GM23338 (cell line): ENCODE measurements at regions not wholly inside any gene's neighbourhood (a gene's known extent, or its start where the extent isn't known, plus 50 kb on each side); places are given as distances from the start of the nearest gene placed in this dataset.

Experiments
- ATAC-seq: fragments of 200-7000 bp; cut with Tn5 transposase; 3 replicates; pipeline ENCODE4 v1.9.1; 2020
- DNase-seq: peaks from one replicate; pipeline ENCODE4 v3.0.0-alpha.2; 2015; ENCODE audit warnings: low spot score
- H2AFZ ChIP-seq: fragments of 200-600 bp; sonication (generic); 2 replicates; pipeline ENCODE4 v1.8.0; 2016; ENCODE audit warnings: antibody characterized with exemption, mild to moderate bottlenecking, moderate library complexity
- H3F3A ChIP-seq: fragments of 200-600 bp; sonication (generic); replicated peaks from 2 replicates; pipeline ENCODE4 v1.8.0; 2017; ENCODE audit warnings: antibody characterized with exemption, mixed run types, low read depth
- H3K27ac ChIP-seq: fragments of 200-600 bp; sonication (generic); 2 replicates; pipeline ENCODE4 v1.6.1; 2016; ENCODE audit warnings: low read depth
- H3K27me3 ChIP-seq: fragments of 200-600 bp; sonication (generic); 2 replicates; pipeline ENCODE4 v1.8.0; 2016; ENCODE audit warnings: mild to moderate bottlenecking, mixed run types, moderate library complexity; ENCODE audit not compliant: insufficient read depth
- H3K36me3 ChIP-seq: fragments of 200-600 bp; sonication (generic); 2 replicates; pipeline ENCODE4 v1.8.0; 2016; ENCODE audit warnings: mild to moderate bottlenecking; ENCODE audit not compliant: insufficient read depth
- H3K4me1 ChIP-seq: fragments of 200-600 bp; sonication (generic); 2 replicates; pipeline ENCODE4 v1.8.0; 2016; ENCODE audit warnings: mild to moderate bottlenecking, moderate library complexity; ENCODE audit not compliant: insufficient read depth
- H3K4me2 ChIP-seq: fragments of 200-600 bp; sonication (generic); 2 replicates; pipeline ENCODE4 v1.7.1; 2017; ENCODE audit warnings: mixed run types
- H3K4me3 ChIP-seq: fragments of 200-600 bp; sonication (generic); 2 replicates; pipeline ENCODE4 v1.6.1; 2016; ENCODE audit warnings: mixed run types
- H3K79me2 ChIP-seq: fragments of 200-600 bp; sonication (generic); replicated peaks from 2 replicates; pipeline ENCODE4 v1.8.0; 2017; ENCODE audit warnings: mild to moderate bottlenecking; ENCODE audit not compliant: insufficient read depth
- H3K9me2 ChIP-seq: fragments of 200-600 bp; sonication (generic); 2 replicates; pipeline ENCODE4 v1.8.0; 2017; ENCODE audit not compliant: insufficient read depth
- H4K20me1 ChIP-seq: fragments of 200-600 bp; sonication (generic); replicated peaks from 2 replicates; pipeline ENCODE4 v1.8.0; 2017; ENCODE audit warnings: mild to moderate bottlenecking; ENCODE audit not compliant: insufficient read depth
- H3K27ac Mint-ChIP-seq: 2 replicates; pipeline ENCODE4 v1.8.0; 2020; ENCODE audit warnings: inconsistent platforms, mild to moderate bottlenecking, moderate library complexity, mixed read lengths
- H3K27me3 Mint-ChIP-seq: 3 replicates; pipeline ENCODE4 v1.8.0; 2022; ENCODE audit warnings: low read depth, mild to moderate bottlenecking, moderate library complexity, mixed read lengths, inconsistent platforms; ENCODE audit not compliant: insufficient read depth, poor library complexity
- H3K36me3 Mint-ChIP-seq: 3 replicates; pipeline ENCODE4 v1.8.0; 2021; ENCODE audit warnings: low read depth, mild to moderate bottlenecking, inconsistent platforms, moderate library complexity, mixed read lengths
- H3K4me1 Mint-ChIP-seq: 3 replicates; pipeline ENCODE4 v1.8.0; 2020; ENCODE audit warnings: mild to moderate bottlenecking, inconsistent platforms, mixed read lengths
- H3K4me3 Mint-ChIP-seq: 3 replicates; pipeline ENCODE4 v1.8.0; 2021; ENCODE audit warnings: moderate library complexity, mild to moderate bottlenecking, inconsistent platforms, mixed read lengths
- H3K9me3 Mint-ChIP-seq: 3 replicates; pipeline ENCODE4 v1.8.0; 2020; ENCODE audit warnings: moderate library complexity, mild to moderate bottlenecking, inconsistent platforms, mixed read lengths
- CTCF ChIP-seq, 2 experiments: fragments of 200-600 bp in 1 of 2; sonication (generic) in 1 of 2; conservative IDR thresholded peaks; 2 replicates each; pipeline versions ENCODE4 v1.5.1 to v1.6.1; 2016 to 2017; ENCODE audit warnings: antibody characterized with exemption in 2 of 2, low read depth in 2 of 2, mild to moderate bottlenecking in 2 of 2, moderate library complexity in 1 of 2
- ETS1 ChIP-seq: IDR thresholded peaks from 2 replicates; pipeline ENCODE4 v1.6.1; 2016; ENCODE audit warnings: antibody characterized with exemption
- EZH2phosphoT487 ChIP-seq: fragments of 200-600 bp; sonication (generic); IDR thresholded peaks from one replicate; pipeline ENCODE4 v1.8.1; 2018; ENCODE audit warnings: antibody characterized with exemption; ENCODE audit not compliant: unreplicated experiment
- NANOG ChIP-seq: IDR thresholded peaks from 2 replicates; pipeline ENCODE4 v1.6.1; 2016; ENCODE audit warnings: antibody characterized with exemption, borderline replicate concordance
- POLR2AphosphoS5 ChIP-seq: IDR thresholded peaks from 2 replicates; pipeline ENCODE4 v1.6.1; 2016; ENCODE audit warnings: antibody characterized with exemption, low read depth
- ZNF114 ChIP-seq: fragments of 250-450 bp; sonication (Bioruptor Pico); IDR thresholded peaks from 2 replicates; pipeline ENCODE4 v1.5.0; 2020; ENCODE audit warnings: mild to moderate bottlenecking, moderate library complexity
- ZNF331 ChIP-seq: fragments of 250-450 bp; sonication (Bioruptor Pico); IDR thresholded peaks from 2 replicates; pipeline ENCODE4 v1.5.0; 2020; ENCODE audit warnings: low read depth, mild to moderate bottlenecking, moderate library complexity

- Histone ChIP-seq H3K9me2 (no peaks in the 10 kb centered on the region), H3K4me1 (peaks cover 3% of the 10 kb centered on the region; the same call in 1 of the 2 replicates), H3K27me3 (no peaks in the 10 kb centered on the region), H3K4me3 (no peak overlapping the region), H3F3A (no peaks in the 10 kb centered on the region), H4K20me1 (no peaks in the 10 kb centered on the region), H3K79me2 (no peaks in the 10 kb centered on the region), H2AFZ (no peak overlapping the region), H3K4me2 (no peak overlapping the region), H3K36me3 (no peaks in the 10 kb centered on the region), H3K27ac (no peak overlapping the region)
- Mint-ChIP-seq H3K9me3 (no peaks in the 10 kb centered on the region), H3K27me3 (peaks cover 6% of the 10 kb centered on the region), H3K36me3 (no peaks in the 10 kb centered on the region), H3K27ac (no peak overlapping the region), H3K4me1 (peaks cover 8% of the 10 kb centered on the region; the same call in 2 of the 3 replicates), H3K4me3 (no peak overlapping the region)
- DNase-seq (no peak), ATAC-seq (no peak)
- no peak for TF ChIP-seq ETS1
- TF ChIP-seq POLR2AphosphoS5: no peak
- TF ChIP-seq ZNF114 (CRISPR knock-in tag): no peak
These were observed 63.7 kb upstream of the FAM120A start for GRCh38 chr9:93387791-93388190.

DNA sequence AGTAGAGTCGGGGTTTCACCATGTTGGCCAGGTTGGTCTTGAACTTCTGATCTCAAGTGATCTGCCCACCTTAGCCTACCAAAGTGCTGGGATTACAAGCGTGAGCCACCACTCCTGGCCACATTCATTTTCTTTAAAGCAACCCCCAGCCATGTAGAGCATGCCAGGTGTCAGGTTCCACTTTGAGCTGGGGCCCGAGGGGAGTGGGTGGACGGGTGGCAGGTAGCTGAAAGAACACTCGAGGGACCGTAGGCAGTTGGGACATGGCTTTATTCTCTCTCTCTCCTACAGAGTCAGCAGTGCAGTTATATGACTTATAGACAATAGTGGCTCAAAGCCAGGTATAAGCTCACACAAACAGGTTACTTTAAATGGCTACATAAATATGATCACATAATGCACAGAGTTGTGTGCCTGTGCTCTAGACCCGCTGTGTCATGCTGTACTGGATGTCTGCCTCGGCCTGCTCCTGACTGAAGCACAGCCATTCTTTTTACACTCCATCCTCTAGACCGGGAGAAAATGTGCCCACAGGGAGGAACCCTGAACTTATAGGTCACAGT is 60.5 kb upstream of the FAM120A start:
- Histone ChIP-seq H3F3A (no peaks in the 10 kb centered on the region), H2AFZ (no peak overlapping the region), H3K36me3 (no peaks in the 10 kb centered on the region), H3K4me3 (no peak overlapping the region), H3K4me2 (no peak overlapping the region), H4K20me1 (no peaks in the 10 kb centered on the region), H3K9me2 (no peaks in the 10 kb centered on the region), H3K27ac (no peak overlapping the region), H3K27me3 (no peaks in the 10 kb centered on the region), H3K79me2 (no peaks in the 10 kb centered on the region), H3K4me1 (peaks cover 3% of the 10 kb centered on the region; the same call in 1 of the 2 replicates)
- no peaks in the 10 kb centered on the region for H3K9me3 Mint-ChIP-seq
- H3K36me3 Mint-ChIP-seq: no peaks in the 10 kb centered on the region
- peaks cover 8% of the 10 kb centered on the region; the same call in 2 of the 3 replicates for H3K4me1 Mint-ChIP-seq
- peaks cover 2% of the 10 kb centered on the region for H3K27me3 Mint-ChIP-seq
- H3K27ac Mint-ChIP-seq: no peak overlapping the region
- DNase-seq (peak; percentile 10), ATAC-seq (peak; percentile 59)
- no peak overlapping the region for H3K4me3 Mint-ChIP-seq
- TF ChIP-seq NANOG (no peak), ZNF331 (CRISPR knock-in tag) (no peak)

DNA sequence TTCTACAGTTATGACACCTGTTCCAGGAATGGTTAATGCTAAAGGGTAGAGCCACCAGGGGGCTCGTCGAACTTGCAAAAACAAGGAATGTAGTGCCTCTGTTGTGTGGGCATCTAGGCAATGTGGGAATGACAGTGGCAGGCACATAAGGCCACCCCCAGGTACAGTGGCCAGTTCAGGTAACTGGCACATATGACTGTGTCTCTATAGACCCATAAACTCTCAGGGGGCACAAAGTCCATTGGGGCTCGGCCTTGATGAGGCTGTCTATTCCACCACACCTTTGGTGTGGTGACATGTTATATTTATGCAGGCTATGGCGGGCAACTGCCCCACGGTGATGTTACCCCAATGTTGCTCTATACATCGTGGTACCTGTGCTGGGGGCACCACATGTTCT is 59.6 kb upstream of the FAM120A start:
- Histone ChIP-seq H3K9me2 (no peaks in the 10 kb centered on the region), H3K27ac (no peak overlapping the region), H3K79me2 (no peaks in the 10 kb centered on the region), H3K36me3 (no peaks in the 10 kb centered on the region), H4K20me1 (no peaks in the 10 kb centered on the region), H2AFZ (no peak overlapping the region), H3K4me2 (no peak overlapping the region), H3K27me3 (no peaks in the 10 kb centered on the region), H3K4me1 (peaks cover 3% of the 10 kb centered on the region; the same call in 1 of the 2 replicates), H3F3A (no peaks in the 10 kb centered on the region), H3K4me3 (no peak overlapping the region)
- H3K4me3 Mint-ChIP-seq: no peak overlapping the region
- H3K27ac Mint-ChIP-seq: no peak overlapping the region
- peak; percentile 13 for DNase-seq
- ATAC-seq: no peak; the same call in 1 of the 3 replicates
- H3K4me1 Mint-ChIP-seq: peaks cover 8% of the 10 kb centered on the region; the same call in 2 of the 3 replicates
- H3K9me3 Mint-ChIP-seq: no peaks in the 10 kb centered on the region
- H3K36me3 Mint-ChIP-seq: no peaks in the 10 kb centered on the region
- TF ChIP-seq EZH2phosphoT487 (no peak), CTCF (conservative IDR thresholded peaks at IDR 0.05; ENCODE audit: low read depth in 2 of 2) (peak; percentile 18 to 46; a peak in 3 of 4 replicates)
- peaks cover 2% of the 10 kb centered on the region for H3K27me3 Mint-ChIP-seq
